Karpas-422 (cell line): ENCODE measurements at regions not wholly inside any gene's neighbourhood (a gene's known extent, or its start where the extent isn't known, plus 50 kb on each side); places are given as distances from the start of the nearest gene placed in this dataset.

ENCODE experiments used
- DNase-seq: peaks from one replicate; pipeline ENCODE4 v3.0.0-alpha.2; 2015
- H2AFZ ChIP-seq: fragments of 200-600 bp; sonication (generic); 2 replicates; pipeline ENCODE4 v1.6.1; 2014; ENCODE audit warnings: antibody characterized with exemption, low read length, mixed read lengths
- H3K27ac ChIP-seq: fragments of 200-600 bp; sonication (generic); 2 replicates; pipeline ENCODE4 v1.5.1; 2014; ENCODE audit warnings: mild to moderate bottlenecking, low read length, moderate library complexity
- H3K27me3 ChIP-seq: fragments of 200-600 bp; sonication (generic); 2 replicates; pipeline ENCODE4 v1.6.1; 2014; ENCODE audit warnings: low read length, mixed read lengths
- H3K36me3 ChIP-seq: fragments of 200-600 bp; sonication (generic); 2 replicates; pipeline ENCODE4 v1.6.1; 2014; ENCODE audit warnings: low read length, mixed read lengths; ENCODE audit not compliant: insufficient read depth
- H3K4me1 ChIP-seq: fragments of 200-600 bp; sonication (generic); 2 replicates; pipeline ENCODE4 v1.6.1; 2014; ENCODE audit warnings: mild to moderate bottlenecking, low read length, mixed read lengths
- H3K4me2 ChIP-seq: fragments of 200-600 bp; sonication (generic); 2 replicates; pipeline ENCODE4 v1.6.1; 2014; ENCODE audit warnings: low read length, low read depth, mild to moderate bottlenecking; ENCODE audit not compliant: poor library complexity, severe bottlenecking
- H3K4me3 ChIP-seq: fragments of 200-600 bp; sonication (generic); 2 replicates; pipeline ENCODE4 v1.5.1; 2014; ENCODE audit warnings: mild to moderate bottlenecking, antibody characterized with exemption, low read length, mixed read lengths
- H3K79me2 ChIP-seq: fragments of 200-600 bp; sonication (generic); 2 replicates; pipeline ENCODE4 v1.6.1; 2014; ENCODE audit warnings: mild to moderate bottlenecking, low read length, mixed read lengths
- H3K9ac ChIP-seq: fragments of 200-600 bp; sonication (generic); 2 replicates; pipeline ENCODE4 v1.6.0; 2014; ENCODE audit warnings: low read length
- H3K9me2 ChIP-seq: fragments of 200-600 bp; sonication (generic), shearing (Covaris generic); replicated peaks from 2 replicates; pipeline ENCODE4 v1.6.0; 2014; ENCODE audit warnings: mild to moderate bottlenecking, low read length, moderate library complexity; ENCODE audit not compliant: insufficient read depth
- H3K9me3 ChIP-seq: fragments of 300-700, 200-600 bp; sonication (generic); 2 replicates; pipeline ENCODE4 v1.6.1; 2014; ENCODE audit warnings: low read length, mixed read lengths
- H4K20me1 ChIP-seq: fragments of 200-600 bp; sonication (generic); 2 replicates; pipeline ENCODE4 v1.6.1; 2014; ENCODE audit warnings: mild to moderate bottlenecking, antibody characterized with exemption, low read length, low read depth; ENCODE audit not compliant: insufficient read depth

GRCh38 chr2:146818122-146818521, 1026.7 kb upstream of the ACVR2A start:
- H3K9ac ChIP-seq, result no peak overlapping the region
- no peak overlapping the region for H3K4me2 ChIP-seq
- H3K36me3 ChIP-seq, result no peaks in the 10 kb centered on the region
- H3K27ac ChIP-seq, result no peak overlapping the region
- no peak overlapping the region for H2AFZ ChIP-seq
- no peaks in the 10 kb centered on the region for H3K4me1 ChIP-seq
- no peaks in the 10 kb centered on the region for H3K79me2 ChIP-seq
- no peak for DNase-seq
- no peaks in the 10 kb centered on the region for H3K9me3 ChIP-seq
- no peaks in the 10 kb centered on the region for H3K27me3 ChIP-seq
- no peak overlapping the region for H3K4me3 ChIP-seq
- H4K20me1 ChIP-seq, result no peaks in the 10 kb centered on the region
- no peaks in the 10 kb centered on the region for H3K9me2 ChIP-seq

GRCh38 chr2:146817613-146818012, 1027.2 kb upstream of the ACVR2A start:
- no peaks in the 10 kb centered on the region for H3K9me2 ChIP-seq
- no peaks in the 10 kb centered on the region for H3K9me3 ChIP-seq
- H3K9ac ChIP-seq, result no peak overlapping the region
- no peaks in the 10 kb centered on the region for H3K79me2 ChIP-seq
- H4K20me1 ChIP-seq, result no peaks in the 10 kb centered on the region
- no peaks in the 10 kb centered on the region for H3K4me1 ChIP-seq
- H3K27me3 ChIP-seq, result no peaks in the 10 kb centered on the region
- no peak overlapping the region for H3K4me2 ChIP-seq
- no peak overlapping the region for H3K4me3 ChIP-seq
- H3K27ac ChIP-seq, result no peak overlapping the region
- DNase-seq, result no peak
- no peak overlapping the region for H2AFZ ChIP-seq
- H3K36me3 ChIP-seq, result no peaks in the 10 kb centered on the region

- Histone ChIP-seq H3K4me2 (no peak overlapping the region), H4K20me1 (no peaks in the 10 kb centered on the region), H3K9me2 (no peaks in the 10 kb centered on the region), H2AFZ (no peak overlapping the region), H3K9me3 (no peaks in the 10 kb centered on the region), H3K27ac (no peak overlapping the region), H3K4me3 (no peak overlapping the region), H3K79me2 (no peaks in the 10 kb centered on the region), H3K4me1 (no peaks in the 10 kb centered on the region), H3K27me3 (no peaks in the 10 kb centered on the region), H3K36me3 (no peaks in the 10 kb centered on the region), H3K9ac (no peak overlapping the region)
- DNase-seq, result no peak
Measured at GRCh38 chr2:146814971-146815370, 1029.9 kb upstream of the ACVR2A start.

GRCh38 chr2:146807568-146808168, 1037.2 kb upstream of the ACVR2A start:
- Histone ChIP-seq H3K4me2 (no peak overlapping the region), H3K9ac (no peak overlapping the region), H2AFZ (no peak overlapping the region), H3K27ac (no peak overlapping the region), H3K9me3 (no peaks in the 10 kb centered on the region), H3K4me3 (no peak overlapping the region), H4K20me1 (no peaks in the 10 kb centered on the region), H3K36me3 (no peaks in the 10 kb centered on the region), H3K79me2 (no peaks in the 10 kb centered on the region), H3K27me3 (no peaks in the 10 kb centered on the region), H3K9me2 (no peaks in the 10 kb centered on the region), H3K4me1 (no peaks in the 10 kb centered on the region)
- DNase-seq, result no peak

GRCh38 chr2:146806364-146807005, 1038.3 kb upstream of the ACVR2A start:
- Histone ChIP-seq H3K36me3 (no peaks in the 10 kb centered on the region), H3K9ac (no peak overlapping the region), H3K27ac (no peak overlapping the region), H3K9me3 (no peaks in the 10 kb centered on the region), H3K4me2 (no peak overlapping the region), H2AFZ (no peak overlapping the region), H3K4me3 (no peak overlapping the region), H3K4me1 (no peaks in the 10 kb centered on the region), H3K9me2 (no peaks in the 10 kb centered on the region), H4K20me1 (no peaks in the 10 kb centered on the region), H3K27me3 (no peaks in the 10 kb centered on the region), H3K79me2 (no peaks in the 10 kb centered on the region)
- no peak for DNase-seq

- Histone ChIP-seq H3K4me2 (no peak overlapping the region), H3K79me2 (no peaks in the 10 kb centered on the region), H3K9me3 (no peaks in the 10 kb centered on the region), H3K27me3 (no peaks in the 10 kb centered on the region), H3K4me1 (no peaks in the 10 kb centered on the region), H3K9me2 (no peaks in the 10 kb centered on the region), H3K4me3 (no peak overlapping the region), H4K20me1 (no peaks in the 10 kb centered on the region), H2AFZ (no peak overlapping the region), H3K36me3 (no peaks in the 10 kb centered on the region), H3K9ac (no peak overlapping the region), H3K27ac (no peak overlapping the region)
- DNase-seq, result no peak
Measured at GRCh38 chr2:146804288-146804687, 1040.5 kb upstream of the ACVR2A start.

- Histone ChIP-seq H3K36me3 (no peaks in the 10 kb centered on the region), H3K9ac (no peak overlapping the region), H3K9me2 (no peaks in the 10 kb centered on the region), H3K4me1 (no peaks in the 10 kb centered on the region), H3K79me2 (no peaks in the 10 kb centered on the region), H3K4me2 (no peak overlapping the region), H3K27ac (no peak overlapping the region), H3K9me3 (no peaks in the 10 kb centered on the region), H2AFZ (no peak overlapping the region), H4K20me1 (no peaks in the 10 kb centered on the region), H3K27me3 (no peaks in the 10 kb centered on the region), H3K4me3 (no peak overlapping the region)
- no peak for DNase-seq
Measured at GRCh38 chr2:146801886-146802285, 1042.9 kb upstream of the ACVR2A start.

- Histone ChIP-seq H3K4me2 (no peak overlapping the region), H2AFZ (no peak overlapping the region), H4K20me1 (no peaks in the 10 kb centered on the region), H3K9me3 (no peaks in the 10 kb centered on the region), H3K27ac (no peak overlapping the region), H3K79me2 (no peaks in the 10 kb centered on the region), H3K27me3 (no peaks in the 10 kb centered on the region), H3K36me3 (no peaks in the 10 kb centered on the region), H3K4me3 (no peak overlapping the region), H3K9me2 (0 out of 2 replicates have a peak, but pooled peaks cover 2% of the 10 kb centered on the region), H3K9ac (no peak overlapping the region), H3K4me1 (no peaks in the 10 kb centered on the region)
- DNase-seq, result no peak
Measured at GRCh38 chr2:146786396-146786795, 1058.4 kb upstream of the ACVR2A start.
